Keratinocyte (primary cell): ENCODE measurements at regions not wholly inside any gene's neighbourhood (a gene's known extent, or its start where the extent isn't known, plus 50 kb on each side); places are given as distances from the start of the nearest gene placed in this dataset.

Source experiments
- EZH2 ChIP-seq: IDR thresholded peaks from one replicate; pipeline ENCODE4 v1.6.1; 2012; ENCODE audit warnings: inconsistent platforms, mild to moderate bottlenecking, low read length, moderate library complexity
- TF ChIP-seq, protein P1 (sequence below), 3 experiments: IDR thresholded peaks in 1 of 3; conservative IDR thresholded peaks in 1 of 3; optimal IDR thresholded peaks in 1 of 3; 2 replicates in 2 of 3; 3 replicates in 1 of 3; pipeline versions ENCODE3 to v1.5.1; 2011; ENCODE audit warnings: low read length in 3 of 3, mild to moderate bottlenecking in 3 of 3, moderate library complexity in 2 of 3, control low read depth in 1 of 3, inconsistent platforms in 1 of 3; ENCODE audit not compliant: insufficient read depth in 2 of 3; ENCODE audit errors: extremely low read depth in 1 of 3

DNA sequence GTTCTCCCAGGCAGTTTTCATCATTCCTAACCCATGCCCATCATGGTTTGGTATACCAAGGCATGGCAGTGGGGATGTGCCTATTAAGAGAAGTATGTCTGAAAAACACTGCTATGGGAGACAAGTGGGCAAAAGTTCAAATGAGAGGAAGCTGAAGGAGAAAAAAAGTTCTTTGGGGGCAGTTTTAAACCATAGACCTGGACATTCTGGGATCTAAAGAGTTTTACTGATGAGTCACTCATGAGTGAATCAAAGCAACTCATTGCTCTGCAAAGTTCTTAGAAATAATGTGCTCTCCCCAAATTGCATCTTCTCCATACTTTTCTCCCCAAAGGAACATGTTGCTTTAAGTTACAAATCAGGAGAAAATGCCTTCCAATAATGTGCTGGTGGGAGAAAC lies 256.9 kb upstream of the MTPN start:
- TF ChIP-seq, protein P1, sequence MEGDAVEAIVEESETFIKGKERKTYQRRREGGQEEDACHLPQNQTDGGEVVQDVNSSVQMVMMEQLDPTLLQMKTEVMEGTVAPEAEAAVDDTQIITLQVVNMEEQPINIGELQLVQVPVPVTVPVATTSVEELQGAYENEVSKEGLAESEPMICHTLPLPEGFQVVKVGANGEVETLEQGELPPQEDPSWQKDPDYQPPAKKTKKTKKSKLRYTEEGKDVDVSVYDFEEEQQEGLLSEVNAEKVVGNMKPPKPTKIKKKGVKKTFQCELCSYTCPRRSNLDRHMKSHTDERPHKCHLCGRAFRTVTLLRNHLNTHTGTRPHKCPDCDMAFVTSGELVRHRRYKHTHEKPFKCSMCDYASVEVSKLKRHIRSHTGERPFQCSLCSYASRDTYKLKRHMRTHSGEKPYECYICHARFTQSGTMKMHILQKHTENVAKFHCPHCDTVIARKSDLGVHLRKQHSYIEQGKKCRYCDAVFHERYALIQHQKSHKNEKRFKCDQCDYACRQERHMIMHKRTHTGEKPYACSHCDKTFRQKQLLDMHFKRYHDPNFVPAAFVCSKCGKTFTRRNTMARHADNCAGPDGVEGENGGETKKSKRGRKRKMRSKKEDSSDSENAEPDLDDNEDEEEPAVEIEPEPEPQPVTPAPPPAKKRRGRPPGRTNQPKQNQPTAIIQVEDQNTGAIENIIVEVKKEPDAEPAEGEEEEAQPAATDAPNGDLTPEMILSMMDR (optimal IDR thresholded peaks at IDR 0.05 in 1 of 3, IDR thresholded peaks at IDR 0.05 in 1 of 3, conservative IDR thresholded peaks at IDR 0.05 in 1 of 3; ENCODE audit: extremely low read depth in 1 of 3, insufficient read depth in 2 of 3, low read length in 3 of 3): no peak
- no peak for TF ChIP-seq EZH2
